Neural cell (in vitro differentiated cells): ENCODE measurements at regions not wholly inside any gene's neighbourhood (a gene's known extent, or its start where the extent isn't known, plus 50 kb on each side); places are given as distances from the start of the nearest gene placed in this dataset.

ENCODE experiments used
- H2AFZ ChIP-seq: fragments of 200-600, 300-800 bp; sonication (generic), shearing (Covaris generic); 2 replicates; pipeline ENCODE4 v1.6.0; 2014; ENCODE audit warnings: low read depth, mild to moderate bottlenecking, antibody characterized with exemption, low read length, moderate library complexity
- H3F3A ChIP-seq: fragments of 200-600 bp; shearing (Covaris generic); 2 replicates; pipeline ENCODE4 v1.6.1; 2016; ENCODE audit warnings: mild to moderate bottlenecking, moderate library complexity, mixed read lengths, antibody characterized with exemption, low read length; ENCODE audit not compliant: insufficient read depth, poor library complexity, severe bottlenecking
- H3K27ac ChIP-seq: fragments of 200-600, 300-800 bp; sonication (generic), shearing (Covaris generic); 2 replicates; pipeline ENCODE4 v1.5.1; 2014; ENCODE audit warnings: mild to moderate bottlenecking, low read length, moderate library complexity
- H3K27me3 ChIP-seq: fragments of 300-800, 200-600 bp; sonication (generic), shearing (Covaris generic); 2 replicates; pipeline ENCODE4 v1.6.0; 2014; ENCODE audit warnings: mild to moderate bottlenecking, low read depth, low read length, moderate library complexity; ENCODE audit not compliant: insufficient read depth
- H3K36me3 ChIP-seq: fragments of 300-800, 200-600 bp; sonication (generic), shearing (Covaris generic); 2 replicates; pipeline ENCODE4 v1.5.1; 2014; ENCODE audit warnings: mild to moderate bottlenecking, antibody characterized with exemption, low read length, moderate library complexity; ENCODE audit not compliant: insufficient read depth
- H3K4me2 ChIP-seq: fragments of 300-800, 200-600 bp; sonication (generic), shearing (Covaris generic); 2 replicates; pipeline ENCODE4 v1.6.0; 2014; ENCODE audit warnings: mild to moderate bottlenecking, low read length
- H3K4me3 ChIP-seq: fragments of 300-800, 200-600 bp; sonication (generic), shearing (Covaris generic); 2 replicates; pipeline ENCODE4 v1.5.1; 2014; ENCODE audit warnings: mild to moderate bottlenecking, low read length, moderate library complexity
- H3K79me2 ChIP-seq: fragments of 200-600 bp; shearing (Covaris generic); replicated peaks from 2 replicates; pipeline ENCODE4 v1.6.0; 2014; ENCODE audit warnings: mild to moderate bottlenecking, low read length, moderate library complexity; ENCODE audit not compliant: insufficient read depth
- H3K9ac ChIP-seq: fragments of 300-800, 200-600 bp; sonication (generic), shearing (Covaris generic); 2 replicates; pipeline ENCODE4 v1.6.1; 2016; ENCODE audit warnings: mild to moderate bottlenecking, low read length, mixed read lengths
- H3K9me2 ChIP-seq: fragments of 200-600 bp; shearing (Covaris generic); 2 replicates; pipeline ENCODE4 v1.6.1; 2016; ENCODE audit warnings: mild to moderate bottlenecking, low read length, mixed read lengths; ENCODE audit not compliant: insufficient read depth
- H3K9me3 ChIP-seq: fragments of 200-600, 300-800 bp; sonication (generic), shearing (Covaris generic); 2 replicates; pipeline ENCODE4 v1.6.1; 2016; ENCODE audit warnings: mild to moderate bottlenecking, mixed run types, low read length, moderate library complexity, mixed read lengths
- H4K20me1 ChIP-seq: fragments of 200-600 bp; shearing (Covaris generic); 2 replicates; pipeline ENCODE4 v1.6.1; 2016; ENCODE audit warnings: mild to moderate bottlenecking, mixed run types; ENCODE audit not compliant: insufficient read depth
- EP300 ChIP-seq: fragments of 450-650 bp; conservative IDR thresholded peaks from 2 replicates; pipeline ENCODE4 v1.6.1; 2014; ENCODE audit warnings: antibody characterized with exemption, mild to moderate bottlenecking, moderate library complexity; ENCODE audit not compliant: poor library complexity, severe bottlenecking
- EZH2 ChIP-seq: fragments of 200-600, 300-800 bp; shearing (Covaris generic), sonication (generic); IDR thresholded peaks from 2 replicates; pipeline ENCODE4 v1.6.1; 2014; ENCODE audit warnings: antibody characterized with exemption, low read length, borderline replicate concordance, mild to moderate bottlenecking; ENCODE audit not compliant: insufficient read depth, poor library complexity, severe bottlenecking
- MXI1 ChIP-seq: fragments of 450-650 bp; conservative IDR thresholded peaks from 2 replicates; pipeline ENCODE4 v1.6.1; 2014; ENCODE audit warnings: antibody characterized with exemption, mild to moderate bottlenecking; ENCODE audit not compliant: poor library complexity, severe bottlenecking
- POLR2AphosphoS5 ChIP-seq: IDR thresholded peaks from 2 replicates; pipeline ENCODE4 v1.6.1; 2012
- RAD21 ChIP-seq: fragments of 450-650 bp; conservative IDR thresholded peaks from 2 replicates; pipeline ENCODE4 v1.6.1; 2014; ENCODE audit warnings: antibody characterized with exemption, mild to moderate bottlenecking, moderate library complexity
- SMC3 ChIP-seq: fragments of 450-650 bp; conservative IDR thresholded peaks from 2 replicates; pipeline ENCODE4 v1.6.1; 2014; ENCODE audit warnings: antibody characterized with exemption, mild to moderate bottlenecking, moderate library complexity; ENCODE audit not compliant: poor library complexity
- TAF1 ChIP-seq: IDR thresholded peaks from 2 replicates; pipeline ENCODE4 v1.6.1; 2012; ENCODE audit warnings: low read depth
- TF ChIP-seq, protein P1 (sequence below): IDR thresholded peaks from 2 replicates; pipeline ENCODE4 v1.6.1; 2012; ENCODE audit warnings: borderline replicate concordance
- TF ChIP-seq, protein P2 (sequence below): fragments of 450-650 bp; IDR thresholded peaks from 2 replicates; pipeline ENCODE4 v1.5.1; 2014; ENCODE audit warnings: antibody characterized with exemption, mild to moderate bottlenecking, moderate library complexity; ENCODE audit not compliant: poor library complexity, severe bottlenecking

DNA sequence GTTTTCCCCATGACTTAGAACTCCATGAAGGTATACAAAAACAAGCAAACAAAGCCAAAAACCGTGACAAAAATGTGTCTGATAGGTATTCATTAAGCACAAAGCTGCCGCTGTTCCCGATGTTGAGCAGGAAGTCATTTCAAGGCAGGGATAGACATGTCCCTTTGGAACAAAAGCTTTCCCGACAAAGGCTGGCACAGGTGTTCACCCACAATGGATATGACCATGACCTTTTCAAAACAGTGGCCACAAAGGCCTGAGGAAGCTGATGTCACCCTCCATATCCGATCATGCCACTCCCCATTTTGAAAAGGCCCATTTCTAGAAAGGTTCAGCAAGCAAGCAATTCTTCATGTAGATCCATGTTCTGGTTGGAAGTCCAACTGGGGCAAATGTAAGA lies 279.1 kb downstream of the BTG1 start:
- no peak overlapping the region for H3K9ac ChIP-seq
- no peak overlapping the region for H2AFZ ChIP-seq

DNA sequence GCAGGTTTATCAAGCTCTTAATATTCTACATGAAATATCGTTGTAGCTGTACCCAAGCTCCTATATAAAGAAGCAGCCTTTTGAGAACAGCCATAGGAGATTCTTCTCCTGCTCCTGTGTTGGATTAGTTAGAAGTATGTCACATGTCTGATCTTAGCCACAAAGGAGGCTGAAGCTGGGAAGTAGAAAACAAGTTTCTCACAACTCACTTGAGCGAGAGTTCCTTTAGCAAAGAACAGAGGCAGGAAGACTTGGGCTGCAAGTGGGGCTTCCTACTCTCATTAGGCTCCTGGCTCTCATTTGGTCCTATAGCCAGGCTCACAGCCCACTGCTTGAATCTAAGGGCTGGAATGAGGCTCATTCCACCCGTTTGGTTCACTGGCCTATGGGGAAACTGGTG lies 281.9 kb downstream of the BTG1 start:
- Histone ChIP-seq H3K36me3 (no peaks in the 10 kb centered on the region), H3K4me2 (no peak overlapping the region), H3K9me3 (no peaks in the 10 kb centered on the region), H2AFZ (no peak overlapping the region), H3K9ac (no peak overlapping the region), H3K27me3 (no peaks in the 10 kb centered on the region), H3F3A (no peaks in the 10 kb centered on the region), H3K27ac (no peak overlapping the region), H3K9me2 (no peaks in the 10 kb centered on the region), H3K4me3 (no peak overlapping the region), H3K79me2 (no peaks in the 10 kb centered on the region), H4K20me1 (no peaks in the 10 kb centered on the region)
- TF ChIP-seq MXI1 = no peak
- no peak for TF ChIP-seq POLR2AphosphoS5
- TF ChIP-seq EZH2 = no peak
- TF ChIP-seq, protein P1, sequence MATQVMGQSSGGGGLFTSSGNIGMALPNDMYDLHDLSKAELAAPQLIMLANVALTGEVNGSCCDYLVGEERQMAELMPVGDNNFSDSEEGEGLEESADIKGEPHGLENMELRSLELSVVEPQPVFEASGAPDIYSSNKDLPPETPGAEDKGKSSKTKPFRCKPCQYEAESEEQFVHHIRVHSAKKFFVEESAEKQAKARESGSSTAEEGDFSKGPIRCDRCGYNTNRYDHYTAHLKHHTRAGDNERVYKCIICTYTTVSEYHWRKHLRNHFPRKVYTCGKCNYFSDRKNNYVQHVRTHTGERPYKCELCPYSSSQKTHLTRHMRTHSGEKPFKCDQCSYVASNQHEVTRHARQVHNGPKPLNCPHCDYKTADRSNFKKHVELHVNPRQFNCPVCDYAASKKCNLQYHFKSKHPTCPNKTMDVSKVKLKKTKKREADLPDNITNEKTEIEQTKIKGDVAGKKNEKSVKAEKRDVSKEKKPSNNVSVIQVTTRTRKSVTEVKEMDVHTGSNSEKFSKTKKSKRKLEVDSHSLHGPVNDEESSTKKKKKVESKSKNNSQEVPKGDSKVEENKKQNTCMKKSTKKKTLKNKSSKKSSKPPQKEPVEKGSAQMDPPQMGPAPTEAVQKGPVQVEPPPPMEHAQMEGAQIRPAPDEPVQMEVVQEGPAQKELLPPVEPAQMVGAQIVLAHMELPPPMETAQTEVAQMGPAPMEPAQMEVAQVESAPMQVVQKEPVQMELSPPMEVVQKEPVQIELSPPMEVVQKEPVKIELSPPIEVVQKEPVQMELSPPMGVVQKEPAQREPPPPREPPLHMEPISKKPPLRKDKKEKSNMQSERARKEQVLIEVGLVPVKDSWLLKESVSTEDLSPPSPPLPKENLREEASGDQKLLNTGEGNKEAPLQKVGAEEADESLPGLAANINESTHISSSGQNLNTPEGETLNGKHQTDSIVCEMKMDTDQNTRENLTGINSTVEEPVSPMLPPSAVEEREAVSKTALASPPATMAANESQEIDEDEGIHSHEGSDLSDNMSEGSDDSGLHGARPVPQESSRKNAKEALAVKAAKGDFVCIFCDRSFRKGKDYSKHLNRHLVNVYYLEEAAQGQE = no peak
- TF ChIP-seq, protein P2, sequence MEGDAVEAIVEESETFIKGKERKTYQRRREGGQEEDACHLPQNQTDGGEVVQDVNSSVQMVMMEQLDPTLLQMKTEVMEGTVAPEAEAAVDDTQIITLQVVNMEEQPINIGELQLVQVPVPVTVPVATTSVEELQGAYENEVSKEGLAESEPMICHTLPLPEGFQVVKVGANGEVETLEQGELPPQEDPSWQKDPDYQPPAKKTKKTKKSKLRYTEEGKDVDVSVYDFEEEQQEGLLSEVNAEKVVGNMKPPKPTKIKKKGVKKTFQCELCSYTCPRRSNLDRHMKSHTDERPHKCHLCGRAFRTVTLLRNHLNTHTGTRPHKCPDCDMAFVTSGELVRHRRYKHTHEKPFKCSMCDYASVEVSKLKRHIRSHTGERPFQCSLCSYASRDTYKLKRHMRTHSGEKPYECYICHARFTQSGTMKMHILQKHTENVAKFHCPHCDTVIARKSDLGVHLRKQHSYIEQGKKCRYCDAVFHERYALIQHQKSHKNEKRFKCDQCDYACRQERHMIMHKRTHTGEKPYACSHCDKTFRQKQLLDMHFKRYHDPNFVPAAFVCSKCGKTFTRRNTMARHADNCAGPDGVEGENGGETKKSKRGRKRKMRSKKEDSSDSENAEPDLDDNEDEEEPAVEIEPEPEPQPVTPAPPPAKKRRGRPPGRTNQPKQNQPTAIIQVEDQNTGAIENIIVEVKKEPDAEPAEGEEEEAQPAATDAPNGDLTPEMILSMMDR = no peak
- no peak for TF ChIP-seq EP300
- TF ChIP-seq RAD21 = no peak
- TF ChIP-seq SMC3 = no peak
- no peak for TF ChIP-seq TAF1

More for the DNA sequence above, 279.1 kb downstream of the BTG1 start:
- H3K27ac ChIP-seq = no peak overlapping the region
- H3K4me3 ChIP-seq = no peak overlapping the region
- no peaks in the 10 kb centered on the region for H3K27me3 ChIP-seq
- TF ChIP-seq RAD21 (no peak), SMC3 (no peak), TAF1 (no peak)
- TF ChIP-seq, protein P2 = no peak
- TF ChIP-seq, protein P1 = no peak
- H3K9me3 ChIP-seq = no peaks in the 10 kb centered on the region
- no peak overlapping the region for H3K4me2 ChIP-seq
- H3K36me3 ChIP-seq = no peaks in the 10 kb centered on the region
- no peaks in the 10 kb centered on the region for H3K79me2 ChIP-seq
- no peaks in the 10 kb centered on the region for H3F3A ChIP-seq
- H4K20me1 ChIP-seq = no peaks in the 10 kb centered on the region
- H3K9me2 ChIP-seq = no peaks in the 10 kb centered on the region
